SKM-1 treated with dmso at 0.1 percent for 144 hours (cell line): ENCODE measurements at regions not wholly inside any gene's neighbourhood (a gene's known extent, or its start where the extent isn't known, plus 50 kb on each side); places are given as distances from the start of the nearest gene placed in this dataset.
"Not testable (repeated sequence)": the region's sequence is repeated elsewhere in the genome, so short reads cannot be mapped to it uniquely, and the experiment has no call there.

Experiments
- DNase-seq: peaks from one replicate; lab custom pipeline; 2025; ENCODE audit not compliant: unreplicated experiment; lab: John Stamatoyannopoulos, UW

DNA sequence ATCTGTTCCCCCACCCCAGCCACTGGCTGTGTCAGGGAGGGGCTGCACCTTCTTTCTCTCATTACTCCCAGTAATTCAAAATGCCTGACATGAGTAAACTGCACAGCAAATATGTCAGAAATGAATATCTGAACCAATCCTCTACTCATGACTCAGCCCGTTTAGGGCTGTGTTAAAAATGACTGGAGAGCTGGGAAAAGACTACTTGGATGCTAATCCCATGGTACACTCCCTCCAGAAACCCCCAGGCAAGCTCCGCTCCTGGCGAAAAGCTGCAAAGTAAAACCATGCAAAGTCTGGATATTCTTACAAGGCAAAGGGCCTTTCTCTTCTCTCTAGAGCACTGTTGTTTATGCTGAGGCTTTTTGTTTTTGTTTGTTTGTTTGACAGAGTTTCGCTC, 448.1 kb upstream of the DYNLRB2 start:
- no peak for DNase-seq

DNA sequence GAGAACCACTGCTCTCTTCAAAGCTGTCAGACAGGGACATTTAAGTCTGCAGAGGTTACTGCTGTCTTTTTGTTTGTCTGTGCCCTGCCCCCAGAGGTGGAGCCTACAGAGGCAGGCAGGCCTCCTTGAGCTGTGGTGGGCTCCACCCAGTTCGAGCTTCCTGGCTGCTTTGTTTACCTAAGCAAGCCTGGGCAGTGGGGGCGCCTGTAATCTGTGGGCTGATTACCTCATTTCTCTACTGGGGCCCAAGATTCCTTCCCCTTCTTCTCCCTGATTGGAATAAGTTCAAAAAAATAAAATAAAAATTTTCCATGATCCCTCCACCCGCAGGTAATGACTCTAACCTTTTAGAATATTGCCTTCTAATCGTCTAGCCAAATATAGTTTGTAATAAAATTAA, 449.3 kb upstream of the DYNLRB2 start:
- not testable (repeated sequence) for DNase-seq

DNA sequence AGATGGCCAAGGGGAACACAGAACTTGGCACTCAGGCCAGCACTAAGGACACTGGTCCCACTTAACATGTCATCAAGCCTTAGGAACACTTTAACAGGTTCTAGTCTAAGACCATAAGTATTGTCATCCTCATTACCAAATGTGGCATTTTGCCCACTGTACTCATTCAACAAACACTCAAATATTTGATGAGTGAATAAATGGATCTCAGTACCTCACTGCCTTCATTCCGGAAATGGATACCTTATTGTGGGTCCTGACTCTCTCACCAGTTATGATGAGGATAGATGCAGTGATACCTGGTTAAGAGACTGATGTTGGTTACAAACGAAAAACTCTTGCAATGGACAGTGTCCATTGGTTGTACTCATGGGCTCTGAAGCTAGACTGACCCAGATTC, 455.2 kb upstream of the DYNLRB2 start:
- no peak for DNase-seq

DNA sequence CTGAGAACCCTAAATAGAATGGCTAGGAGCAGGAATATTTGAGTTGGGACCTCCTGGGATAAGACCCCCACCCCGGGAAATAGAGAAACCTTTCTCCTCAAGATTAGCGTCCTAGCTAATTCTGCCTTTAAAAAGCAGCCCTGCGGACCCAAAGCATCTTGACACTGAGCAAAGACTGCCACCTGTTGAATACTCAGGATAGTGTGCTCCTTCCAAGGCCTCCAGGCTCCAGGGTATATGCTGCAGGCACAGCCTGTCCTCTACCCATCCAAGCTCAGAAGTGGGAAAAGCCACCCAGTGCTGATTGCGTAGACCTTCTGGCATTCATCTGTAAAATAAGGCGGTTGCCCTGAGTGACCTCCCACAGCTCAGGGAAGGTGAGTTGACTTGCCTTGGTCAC, 456.2 kb upstream of the DYNLRB2 start:
- no peak for DNase-seq

DNA sequence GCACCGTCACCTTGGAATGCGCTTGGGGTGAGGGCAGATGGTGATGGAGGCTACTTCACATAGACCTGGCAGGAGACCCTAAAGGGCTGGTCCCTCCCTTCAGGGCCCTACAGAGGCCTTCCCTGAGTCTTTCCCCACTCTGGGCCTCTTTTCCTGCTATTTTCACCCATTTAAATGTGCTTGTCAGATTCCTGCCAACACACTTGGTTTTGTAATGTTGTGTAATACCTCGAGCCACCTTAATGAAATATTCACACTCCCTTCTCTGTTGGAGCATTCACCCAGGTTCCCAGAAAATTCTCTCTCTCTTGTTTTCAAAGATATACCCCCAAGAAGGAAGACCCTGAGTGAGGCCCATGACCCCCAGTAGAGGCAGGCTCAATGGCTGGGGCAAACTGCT, 456.6 kb upstream of the DYNLRB2 start:
- DNase-seq = no peak

DNA sequence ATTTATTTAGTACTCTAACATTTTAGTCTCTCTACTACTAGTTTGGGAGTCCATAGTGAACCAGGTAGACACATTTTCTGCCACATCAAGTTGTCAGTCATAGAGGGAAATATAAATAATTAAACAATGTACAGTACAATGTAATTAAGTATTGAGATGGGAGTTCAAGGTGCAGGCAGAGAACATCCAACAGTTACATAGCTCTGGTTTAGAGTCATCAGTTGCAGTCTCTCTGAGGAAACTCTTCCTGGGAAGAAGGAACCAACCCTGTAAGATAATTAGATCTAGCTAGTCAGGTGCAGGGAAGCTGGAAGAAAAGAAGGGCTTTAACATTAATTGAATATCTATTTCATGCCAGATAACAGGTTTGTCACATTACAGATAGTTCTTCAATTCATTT, 457.9 kb upstream of the DYNLRB2 start:
- DNase-seq = no peak

DNA sequence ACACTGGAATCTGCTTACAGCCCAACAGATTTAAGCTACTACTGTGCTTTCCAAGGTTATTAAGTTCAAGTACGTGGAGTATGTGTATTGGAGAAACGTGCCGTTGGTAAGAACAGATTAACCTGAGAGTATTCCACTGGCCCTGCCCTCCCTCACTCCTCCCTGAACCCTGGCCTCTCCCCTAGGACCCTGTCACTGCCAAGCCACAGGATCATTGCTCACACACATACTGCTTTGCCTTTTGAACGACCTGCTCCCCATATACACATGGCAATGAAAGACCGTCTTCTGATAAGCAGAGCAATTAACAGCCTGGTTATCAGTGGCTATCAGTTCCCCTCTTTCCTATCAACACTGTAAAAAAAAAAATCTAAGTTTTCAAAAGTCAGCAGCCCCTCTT, 458.9 kb upstream of the DYNLRB2 start:
- no peak for DNase-seq

DNA sequence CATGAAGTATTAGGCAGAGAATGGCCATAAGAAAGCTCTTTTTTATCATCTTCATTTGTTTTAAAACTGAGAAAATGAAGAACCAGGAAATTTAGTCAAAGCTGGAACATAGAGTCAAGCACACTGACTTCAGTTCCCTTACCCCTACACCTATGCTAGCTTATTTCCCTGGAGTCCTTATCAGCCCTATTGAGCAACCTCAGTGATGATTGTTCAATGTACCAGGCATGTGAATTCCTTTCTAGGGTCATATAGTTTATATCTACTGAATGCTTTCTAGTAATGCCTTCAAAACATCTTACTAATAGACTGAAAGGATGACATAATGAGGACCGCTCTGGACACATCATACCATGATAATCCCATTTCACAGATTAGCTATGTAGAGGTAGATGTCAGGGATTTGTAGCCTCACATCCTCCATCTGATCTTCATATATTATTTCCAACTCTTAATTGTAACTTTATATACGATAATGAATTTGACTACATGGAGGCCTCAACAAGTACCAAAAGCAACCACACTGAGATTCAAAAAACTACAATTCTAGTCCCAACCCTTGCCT, 460.4 kb upstream of the DYNLRB2 start:
- no peak for DNase-seq

DNA sequence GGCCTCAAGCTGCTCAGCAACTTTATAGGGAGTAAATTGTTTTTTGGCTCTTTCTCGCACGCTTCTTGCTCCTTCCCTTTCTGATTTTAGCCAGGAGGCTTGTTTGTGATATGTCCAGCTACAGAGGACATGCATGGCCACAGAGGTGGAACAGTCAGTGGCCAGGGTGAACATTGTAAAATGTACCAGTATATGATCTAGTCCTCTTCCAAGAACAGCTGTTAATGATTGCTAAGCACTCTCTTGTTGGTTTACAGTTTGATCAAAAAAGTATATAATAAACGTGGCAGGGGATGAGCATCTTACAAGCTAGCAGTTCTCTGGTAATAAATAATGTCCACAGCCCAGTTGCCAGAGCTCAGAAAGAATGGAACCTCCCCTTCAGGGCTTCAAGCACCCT, 461.7 kb upstream of the DYNLRB2 start:
- no peak for DNase-seq

DNA sequence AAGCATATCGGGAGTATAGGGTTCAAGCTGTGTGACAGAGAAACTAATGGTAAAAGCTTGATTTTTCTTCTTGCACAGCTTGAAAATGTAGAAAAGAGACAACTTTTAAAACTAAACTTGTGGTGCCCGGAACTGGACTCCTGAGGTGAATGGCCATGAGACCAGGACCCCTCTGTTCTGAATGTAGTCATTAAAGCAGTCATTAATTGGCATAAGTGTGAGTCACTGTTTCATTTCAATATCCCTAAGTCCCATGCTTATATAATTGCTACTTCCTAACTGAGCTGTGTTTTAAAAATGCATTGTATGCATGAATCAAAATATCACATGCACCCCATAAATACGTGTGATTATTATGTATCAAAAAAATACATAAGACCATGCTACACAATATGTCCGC, 463.1 kb upstream of the DYNLRB2 start:
- no peak for DNase-seq

DNA sequence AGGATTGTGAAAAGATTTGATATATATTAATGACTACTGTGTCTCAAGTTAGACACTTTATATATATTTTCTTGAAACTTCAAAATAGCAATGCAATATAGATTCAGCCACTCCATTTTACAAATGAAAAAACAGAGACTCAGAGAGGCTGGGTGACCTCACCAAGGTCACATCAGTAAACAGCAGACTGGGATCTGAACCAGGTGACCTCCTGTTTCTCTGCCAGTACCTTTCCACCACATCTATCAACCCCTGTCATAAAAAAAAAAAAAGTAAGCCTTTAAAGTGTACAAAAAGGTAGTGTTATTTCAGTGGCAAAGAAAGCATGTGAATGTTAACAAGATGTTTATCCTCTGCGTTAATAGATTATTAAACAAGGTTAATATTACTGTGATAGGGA, 466.5 kb upstream of the DYNLRB2 start:
- no peak for DNase-seq

DNA sequence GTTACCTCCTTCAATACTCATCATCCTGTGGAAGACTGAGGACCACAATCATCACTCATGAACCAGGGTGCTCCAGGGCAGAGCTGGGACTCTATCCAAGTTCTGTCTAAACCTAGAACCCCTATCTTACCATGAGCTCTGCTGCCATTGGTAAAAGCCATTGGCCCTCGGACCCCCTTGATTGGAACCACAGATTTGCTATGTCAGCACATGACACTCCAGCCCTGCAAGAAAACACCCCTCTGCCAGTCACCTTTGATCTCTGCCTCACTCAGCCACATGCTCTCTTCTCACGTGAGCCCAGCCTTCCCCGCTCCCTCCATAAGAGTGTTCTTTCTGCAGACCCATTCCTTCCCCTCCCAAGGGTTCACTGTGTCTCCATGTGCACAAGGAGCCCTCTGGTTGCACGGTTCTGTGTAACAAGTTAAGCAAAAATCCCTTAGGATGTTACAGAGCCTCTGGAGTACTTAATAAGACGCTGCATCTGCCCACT, 468.8 kb upstream of the DYNLRB2 start:
- DNase-seq = no peak

DNA sequence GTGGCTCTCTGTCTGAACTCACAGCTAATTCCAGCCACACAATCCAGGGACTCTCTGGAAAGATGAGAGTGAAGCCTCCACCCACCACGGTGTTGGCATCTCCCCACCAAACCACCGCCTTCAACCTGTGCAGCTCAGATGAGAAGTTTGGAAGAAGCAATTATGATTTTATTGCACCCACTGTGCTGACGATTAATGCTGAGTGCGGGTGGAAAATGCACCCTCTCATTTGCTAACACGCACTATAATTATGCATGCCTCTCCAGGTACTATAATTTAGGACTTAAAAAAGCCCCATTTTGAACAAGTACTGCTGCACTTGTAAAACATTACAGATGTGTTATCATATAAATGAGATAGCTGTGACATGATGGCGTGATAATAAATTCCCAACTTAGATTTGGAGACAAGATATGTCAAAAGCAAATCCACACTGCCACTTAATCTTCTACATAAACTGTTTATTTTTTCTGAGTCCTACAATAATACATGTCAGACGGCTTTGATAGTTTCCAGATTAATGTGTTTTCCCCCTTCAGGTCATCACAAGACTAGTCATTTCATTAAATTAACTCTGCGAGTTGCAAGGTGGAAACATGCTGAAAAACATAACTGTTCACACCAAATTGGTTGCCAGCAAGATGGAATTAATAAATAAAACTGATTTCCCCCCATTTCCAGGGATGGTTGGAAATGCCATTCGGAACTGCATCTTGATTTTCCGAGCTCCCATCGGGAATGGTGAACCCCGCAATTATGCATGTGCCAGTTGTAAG, 466.5 kb upstream of the MAF start:
- no peak for DNase-seq

DNA sequence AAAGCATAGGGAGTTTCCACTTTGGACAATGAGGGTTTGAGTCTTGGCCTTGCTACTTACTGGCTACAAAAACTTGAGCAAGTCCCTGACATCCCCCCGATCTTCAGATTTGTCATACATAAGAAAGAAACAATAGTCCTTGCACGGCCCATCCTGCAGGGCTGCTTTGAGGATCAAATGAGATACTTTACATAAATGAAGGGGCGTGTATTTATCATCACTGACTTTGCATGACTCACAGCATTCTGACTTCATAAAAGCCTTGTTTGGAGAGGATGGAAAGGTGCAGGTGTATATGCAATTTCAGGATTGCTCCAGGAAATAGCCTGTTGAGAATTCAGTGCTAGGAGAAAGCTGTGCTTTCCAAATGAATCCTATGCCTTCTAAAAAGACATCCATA, 465.0 kb upstream of the MAF start:
- no peak for DNase-seq

DNA sequence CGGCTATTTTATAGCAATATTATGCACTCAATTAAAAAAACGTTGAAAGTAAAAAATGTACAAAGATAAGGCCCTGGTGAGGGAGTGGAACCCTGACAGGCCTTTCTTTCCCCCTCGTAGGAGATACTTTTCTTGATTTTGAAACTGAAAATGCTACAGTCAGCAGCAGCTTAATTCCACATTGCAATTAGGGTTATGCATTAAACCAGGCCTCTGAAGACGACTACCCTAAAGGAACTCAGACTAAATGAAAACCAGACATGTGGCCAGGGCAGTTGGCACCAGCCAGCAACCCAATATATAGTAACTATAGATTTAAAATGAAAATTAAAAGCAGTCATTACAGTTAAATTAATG, 463.2 kb upstream of the MAF start:
- DNase-seq = no peak

DNA sequence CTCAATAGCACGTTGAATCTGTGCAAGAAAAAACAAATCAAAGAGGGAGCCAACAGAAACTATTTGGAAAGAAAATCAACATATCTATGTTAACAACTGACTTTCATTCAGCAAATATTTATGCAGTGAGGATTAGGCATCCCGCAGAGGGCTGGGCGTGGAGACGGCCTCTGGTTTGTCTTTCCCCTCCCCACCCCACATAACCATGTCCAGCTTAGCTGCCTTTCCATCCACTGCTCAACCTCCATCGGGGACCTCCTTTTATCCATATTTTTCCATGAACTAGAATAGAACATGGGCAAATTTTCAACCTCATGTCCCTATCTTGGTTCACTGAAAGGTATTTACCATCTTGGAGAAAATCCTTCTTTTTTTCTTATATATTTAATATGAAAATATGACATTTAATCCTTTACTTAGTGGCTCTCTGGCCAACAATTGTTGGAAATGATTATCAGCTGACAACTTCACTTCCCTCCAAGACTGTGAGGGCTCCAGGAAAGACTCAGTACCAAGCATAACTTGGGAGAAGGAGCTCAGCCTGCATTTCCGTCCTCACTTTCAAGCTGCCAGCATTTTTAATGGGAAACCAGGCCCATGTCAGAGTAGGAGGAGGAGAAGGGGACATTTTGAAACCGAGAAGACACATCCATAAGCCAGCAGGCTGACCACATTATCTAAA, 462.6 kb upstream of the MAF start:
- DNase-seq = no peak

DNA sequence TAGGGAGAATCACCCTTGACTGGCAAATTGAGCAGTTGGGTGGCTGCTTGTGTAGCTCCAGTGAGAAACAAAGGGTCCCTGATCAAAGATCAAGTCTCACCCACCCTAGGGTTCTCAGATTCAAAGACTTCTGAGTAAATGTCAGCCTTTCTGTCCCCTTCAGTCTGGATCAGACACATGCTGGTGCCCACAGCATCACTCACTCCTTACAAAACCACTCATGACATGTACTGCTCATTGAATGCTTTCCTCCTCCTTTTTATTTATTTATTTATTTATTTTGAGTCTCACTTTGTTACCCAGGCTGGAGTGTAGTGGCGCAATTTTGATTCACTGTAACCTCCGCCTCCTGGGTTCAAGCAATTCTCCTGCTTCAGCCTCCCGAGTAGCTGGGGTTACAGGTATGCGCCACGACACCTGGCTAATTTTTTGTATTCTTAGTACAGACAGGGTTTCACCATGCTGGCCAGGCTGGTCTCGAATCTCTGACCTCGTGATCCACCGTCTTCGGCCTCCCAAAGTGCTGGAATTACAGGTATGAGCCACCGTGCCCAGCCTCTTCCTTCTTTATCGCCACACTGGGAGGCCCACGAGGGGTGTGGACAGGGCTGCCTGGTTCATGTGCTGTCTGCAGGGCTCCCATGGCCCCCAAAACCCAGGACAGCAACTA, 462.0 kb upstream of the MAF start:
- DNase-seq = no peak

DNA sequence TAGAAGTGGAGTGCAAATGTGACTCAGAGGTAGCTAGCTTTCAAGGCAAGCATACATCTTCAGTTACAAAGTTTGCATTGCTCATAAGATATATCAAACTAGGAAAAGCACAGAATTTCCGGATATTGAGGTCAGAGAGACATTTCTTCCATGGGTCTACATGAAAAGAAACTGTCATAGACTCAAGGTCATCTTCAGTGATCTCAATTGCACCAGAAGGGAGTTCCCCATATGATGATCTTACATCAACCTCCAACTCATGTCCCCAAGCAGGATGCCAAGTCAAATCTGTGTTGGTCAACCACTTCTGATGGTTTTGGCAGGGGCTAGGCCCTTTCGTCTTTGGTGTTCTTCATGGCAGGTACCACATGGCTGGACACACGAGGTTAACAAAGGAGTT, 459.9 kb upstream of the MAF start:
- DNase-seq = no peak

DNA sequence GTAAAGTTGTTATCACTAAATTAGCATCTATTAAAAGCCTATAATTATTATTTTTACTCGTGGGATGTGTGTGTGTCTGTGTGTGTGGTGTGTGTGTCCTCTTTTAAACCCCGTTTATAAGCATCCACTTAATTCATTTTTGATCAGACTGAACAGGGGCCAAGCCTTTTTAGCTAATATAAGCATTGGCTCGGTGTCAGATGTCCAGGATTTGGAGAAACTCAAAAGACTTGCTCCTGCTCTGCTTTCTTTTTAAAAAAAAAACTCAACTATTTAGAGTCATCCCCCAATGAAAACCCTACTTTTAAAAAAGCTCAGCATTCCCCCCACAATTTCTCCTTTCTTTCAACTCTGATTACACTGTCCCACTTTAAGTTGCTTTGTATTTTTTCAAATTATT, 459.3 kb upstream of the MAF start:
- no peak for DNase-seq

DNA sequence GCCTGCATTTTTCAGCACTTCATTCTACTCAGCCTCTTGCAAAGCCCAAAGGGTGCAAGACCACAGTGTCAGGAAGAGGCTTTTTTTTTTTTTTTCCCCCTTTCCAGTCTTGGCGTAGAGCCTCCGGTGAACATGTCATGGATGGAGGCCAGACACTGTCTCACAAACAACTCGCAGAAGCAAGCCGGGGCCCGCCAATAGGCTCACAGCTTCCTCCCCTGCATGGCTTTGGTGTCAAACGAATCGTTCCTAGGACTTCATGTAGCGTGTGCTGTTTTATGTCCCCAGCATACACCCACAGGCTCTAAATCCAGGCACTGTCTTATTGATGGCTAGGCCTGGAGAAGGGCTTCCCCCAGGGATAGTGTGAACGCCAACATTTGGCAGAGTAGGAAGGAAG, 457.7 kb upstream of the MAF start:
- DNase-seq = no peak

DNA sequence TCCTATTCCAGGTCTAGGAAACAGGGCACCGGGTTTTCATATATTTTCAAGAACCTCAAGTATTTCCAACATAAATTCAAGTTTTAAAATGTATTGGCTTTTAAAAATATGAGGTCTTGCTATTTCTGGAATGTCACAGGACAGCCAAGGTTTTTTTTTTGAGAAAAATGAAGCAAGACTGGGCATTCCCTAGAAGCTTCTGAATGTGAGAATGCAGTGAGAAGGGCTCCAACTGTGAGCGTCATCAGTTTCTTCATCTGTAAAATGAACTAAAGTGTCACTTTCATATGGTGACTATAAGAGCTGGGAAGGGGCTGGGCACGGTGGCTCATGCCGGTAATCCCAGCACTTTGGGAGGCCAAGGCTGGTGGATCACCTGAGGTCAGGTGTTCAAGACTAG, 455.8 kb upstream of the MAF start:
- no peak for DNase-seq

DNA sequence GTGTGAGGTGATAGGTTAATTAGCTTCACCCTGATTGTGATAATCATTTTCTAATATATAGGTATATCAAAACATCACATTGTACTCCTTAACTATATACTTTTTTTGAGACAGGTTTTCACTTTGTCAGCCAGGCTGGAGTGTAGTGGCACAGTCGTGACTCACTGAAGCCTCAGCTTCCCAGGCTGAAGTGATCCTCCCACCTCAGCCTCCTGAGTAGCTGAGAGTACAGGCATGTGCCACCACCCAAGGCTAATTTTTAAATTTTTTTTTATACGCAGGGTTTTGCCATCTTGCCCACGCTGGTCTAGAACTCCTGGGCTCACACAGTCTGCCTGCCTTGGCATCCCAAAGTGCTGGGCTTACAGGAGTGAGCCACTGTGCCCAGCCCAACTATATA, 455.3 kb upstream of the MAF start:
- DNase-seq = no peak
